ENCODE measurements at regions not wholly inside any gene's neighbourhood (a gene's known extent, or its start where the extent isn't known, plus 50 kb on each side); places are given as distances from the start of the nearest gene placed in this dataset.
"Not testable (repeated sequence)": the region's sequence is repeated elsewhere in the genome, so short reads cannot be mapped to it uniquely, and the experiment has no call there.

GRCh38 chr7:159335181-159335926 is 190.7 kb upstream of the VIPR2 start:
- DNase-seq: not testable (repeated sequence)

GRCh38 chr7:159332854-159333479 is 188.3 kb upstream of the VIPR2 start:
- not testable (repeated sequence) for DNase-seq

- no peak for DNase-seq
Observed at GRCh38 chr7:159331462-159331861, 186.8 kb upstream of the VIPR2 start.

GRCh38 chr7:159329818-159330378 is 185.2 kb upstream of the VIPR2 start:
- DNase-seq: no peak

GRCh38 chr7:159328096-159328495 is 183.4 kb upstream of the VIPR2 start:
- DNase-seq: no peak

GRCh38 chr7:159323359-159323758 is 178.7 kb upstream of the VIPR2 start:
- no peak for DNase-seq

GRCh38 chr7:159321278-159321677 is 176.6 kb upstream of the VIPR2 start:
- no peak for DNase-seq

- no peak for DNase-seq
Observed at GRCh38 chr7:159318682-159319351, 174.2 kb upstream of the VIPR2 start.

- no peak for DNase-seq
Observed at GRCh38 chr7:159317294-159317693, 172.6 kb upstream of the VIPR2 start.

- DNase-seq: no peak
Observed at GRCh38 chr7:159311172-159311494, 166.5 kb upstream of the VIPR2 start.

- DNase-seq: no peak
Observed at GRCh38 chr7:159310457-159311171, 165.9 kb upstream of the VIPR2 start.

GRCh38 chr7:159309214-159309613 is 164.5 kb upstream of the VIPR2 start:
- not testable (repeated sequence) for DNase-seq

GRCh38 chr7:159306012-159306411 is 161.3 kb upstream of the VIPR2 start:
- DNase-seq: no peak

- not testable (repeated sequence) for DNase-seq
Observed at GRCh38 chr7:159305185-159305584, 160.5 kb upstream of the VIPR2 start.

GRCh38 chr7:159303510-159303909 is 158.8 kb upstream of the VIPR2 start:
- DNase-seq: not testable (repeated sequence)

GRCh38 chr7:159296093-159296681 is 151.5 kb upstream of the VIPR2 start:
- no peak for DNase-seq

GRCh38 chr7:159286487-159286886 is 141.8 kb upstream of the VIPR2 start:
- not testable (repeated sequence) for DNase-seq

GRCh38 chr7:159281573-159281972 is 136.9 kb upstream of the VIPR2 start:
- DNase-seq: no peak

GRCh38 chr7:159280008-159280407 is 135.3 kb upstream of the VIPR2 start:
- no peak for DNase-seq

GRCh38 chr7:159272739-159273138 is 128.1 kb upstream of the VIPR2 start:
- no peak for DNase-seq

- no peak for DNase-seq
Observed at GRCh38 chr7:159271781-159272180, 127.1 kb upstream of the VIPR2 start.

- no peak for DNase-seq
Observed at GRCh38 chr7:159269745-159270144, 125.1 kb upstream of the VIPR2 start.

GRCh38 chr7:159263430-159263829 is 118.8 kb upstream of the VIPR2 start:
- no peak for DNase-seq
